ENCODE measurements at regions not wholly inside any gene's neighbourhood (a gene's known extent, or its start where the extent isn't known, plus 50 kb on each side); places are given as distances from the start of the nearest gene placed in this dataset.
"Not testable (repeated sequence)": the region's sequence is repeated elsewhere in the genome, so short reads cannot be mapped to it uniquely, and the experiment has no call there.

GRCh38 chr11:54985731-54986130, 276.2 kb upstream of the TRIM48 start:
- TF ChIP-seq REST (IDR thresholded peaks at IDR 0.05; ENCODE audit: low read depth) = no peak
- no peak for TF ChIP-seq CBX3 (IDR thresholded peaks at IDR 0.05; ENCODE audit: low read depth)
- no peak for TF ChIP-seq JUND (IDR thresholded peaks at IDR 0.05)
- TF ChIP-seq POLR2AphosphoS5 (IDR thresholded peaks at IDR 0.05; ENCODE audit: low read depth, low read length) = no peak
- no peak for TF ChIP-seq EGR1 (IDR thresholded peaks at IDR 0.05; ENCODE audit: low read depth)
- no peak for TF ChIP-seq CEBPB (IDR thresholded peaks at IDR 0.05; ENCODE audit: low read depth)
- TF ChIP-seq SP1 (IDR thresholded peaks at IDR 0.05; ENCODE audit: low read depth) = no peak
- no peak for TF ChIP-seq ELF1 (IDR thresholded peaks at IDR 0.05; ENCODE audit: borderline replicate concordance, low read depth)
- TF ChIP-seq SRF (IDR thresholded peaks at IDR 0.05; ENCODE audit: low read depth) = no peak
- no peak for TF ChIP-seq SIN3A (IDR thresholded peaks at IDR 0.05; ENCODE audit: low read depth)
- TF ChIP-seq POLR2A (IDR thresholded peaks at IDR 0.05; ENCODE audit: borderline replicate concordance, extremely low read depth, insufficient read depth, insufficient read length) = no peak
- no peak for TF ChIP-seq ZFX (IDR thresholded peaks at IDR 0.05)
- no peak for TF ChIP-seq FOSL1 (IDR thresholded peaks at IDR 0.05; ENCODE audit: low read depth)
- no peak for TF ChIP-seq YY1 (IDR thresholded peaks at IDR 0.05; ENCODE audit: extremely low read depth, insufficient replicate concordance, low read depth, low read length)
- TF ChIP-seq TCF7L2 (IDR thresholded peaks at IDR 0.05; ENCODE audit: borderline replicate concordance, extremely low read depth, insufficient read depth, insufficient read length) = no peak
- TF ChIP-seq RAD21 (IDR thresholded peaks at IDR 0.05; ENCODE audit: low read depth) = no peak
- ChIA-PET POLR2A (no interaction called here), RAD21 (ENCODE audit: low non-redundant PET in 1 of 2, low total read pairs in 2 of 2, uncharacterized antibody in 2 of 2, unreplicated experiment in 2 of 2) (no interaction called here), CTCF (no interaction called here)
- ATAC-seq (no peak), DNase-seq (ENCODE audit: low read depth, low spot score) (no peak)
- H3K27ac ChIP-seq (ENCODE audit: low read depth, low read length) = no peak overlapping the region
- H3K79me2 ChIP-seq (ENCODE audit: insufficient read depth, low read length) = no peaks in the 10 kb centered on the region
- H3K9me3 ChIP-seq (ENCODE audit: control insufficient read depth in 1 of 2, insufficient read depth in 1 of 2, low read depth in 1 of 2, low read length in 2 of 2) = peaks cover 17 to 21% of the 10 kb centered on the region in 2 experiments; a peak in 3 of 4 replicates
- H4K20me1 ChIP-seq (ENCODE audit: insufficient read depth) = no peaks in the 10 kb centered on the region
- H3K36me3 ChIP-seq (ENCODE audit: control insufficient read depth in 1 of 2, insufficient read depth in 2 of 2, low read length in 2 of 2) = no peaks in the 10 kb centered on the region
- no peaks in the 10 kb centered on the region for H3K4me1 ChIP-seq (ENCODE audit: control insufficient read depth in 1 of 2, insufficient read depth in 2 of 2, low read length in 2 of 2)
- intact Hi-C loops (cut with micrococcal nuclease) = no loop called here
- no TSS peak for BruUV-seq (replicated peaks)
- no peaks in the 10 kb centered on the region for H3K27me3 ChIP-seq (ENCODE audit: insufficient read depth, low read length)
- H3K9me2 ChIP-seq (ENCODE audit: insufficient read depth) = no peaks in the 10 kb centered on the region
- H3K4me2 ChIP-seq (ENCODE audit: low read length) = no peak overlapping the region
- H2AFZ ChIP-seq (ENCODE audit: low read depth, low read length, poor library complexity, severe bottlenecking) = no peak overlapping the region
- no peak overlapping the region for H3K9ac ChIP-seq (ENCODE audit: low read length)
- H3K4me3 ChIP-seq (replicated peaks in 1 of 2; ENCODE audit: low read depth in 1 of 2, low read length in 2 of 2) = no peak overlapping the region

GRCh38 chr11:55028837-55029236, 233.1 kb upstream of the TRIM48 start:
- H3K27ac ChIP-seq (ENCODE audit: low read depth, low read length); DNase-seq (ENCODE audit: low read depth, low spot score); ATAC-seq; BruUV-seq (replicated peaks); H3K9ac ChIP-seq (ENCODE audit: low read length); H3K4me1 ChIP-seq (ENCODE audit: control insufficient read depth in 1 of 2, insufficient read depth in 2 of 2, low read length in 2 of 2); H4K20me1 ChIP-seq (ENCODE audit: insufficient read depth); H3K4me3 ChIP-seq (replicated peaks in 1 of 2; ENCODE audit: low read depth in 1 of 2, low read length in 2 of 2); POLR2A ChIA-PET; CTCF ChIA-PET; H2AFZ ChIP-seq (ENCODE audit: low read depth, low read length, poor library complexity, severe bottlenecking); intact Hi-C loops (cut with micrococcal nuclease); H3K4me2 ChIP-seq (ENCODE audit: low read length); RAD21 ChIA-PET (ENCODE audit: low non-redundant PET in 1 of 2, low total read pairs in 2 of 2, uncharacterized antibody in 2 of 2, unreplicated experiment in 2 of 2); H3K9me2 ChIP-seq (ENCODE audit: insufficient read depth); H3K79me2 ChIP-seq (ENCODE audit: insufficient read depth, low read length); H3K27me3 ChIP-seq (ENCODE audit: insufficient read depth, low read length); H3K36me3 ChIP-seq (ENCODE audit: control insufficient read depth in 1 of 2, insufficient read depth in 2 of 2, low read length in 2 of 2): not testable (repeated sequence)
- H3K9me3 ChIP-seq (ENCODE audit: control insufficient read depth in 1 of 2, insufficient read depth in 1 of 2, low read depth in 1 of 2, low read length in 2 of 2) = peaks cover 23 to 33% of the 10 kb centered on the region in 2 experiments; a peak in 2 of 4 replicates

Data from HCT116 (cell line).